HL-60 (cell line): ENCODE measurements at regions not wholly inside any gene's neighbourhood (a gene's known extent, or its start where the extent isn't known, plus 50 kb on each side); places are given as distances from the start of the nearest gene placed in this dataset.
A peak's percentile ranks its signal among the peaks of the same experiment; 100 is the strongest.

Source experiments
- DNase-seq, 2 experiments: peaks; one replicate each; pipeline ENCODE4 v3.0.0-alpha.2; 2010 to 2020; ENCODE audit warnings: low read depth in 1 of 2, low spot score in 1 of 2
- H3K27ac ChIP-seq: fragments of 250-450 bp; sonication (Bioruptor Pico); replicated peaks from 2 replicates; pipeline ENCODE4 v1.5.1; 2020; ENCODE audit warnings: mild to moderate bottlenecking, moderate library complexity
- H3K27me3 ChIP-seq: fragments of 250-450 bp; sonication (Bioruptor Pico); 2 replicates; pipeline ENCODE4 v1.5.1; 2021; ENCODE audit warnings: mild to moderate bottlenecking, moderate library complexity; ENCODE audit not compliant: insufficient read depth, poor library complexity, severe bottlenecking
- H3K4me3 ChIP-seq: replicated peaks from 2 replicates; pipeline ENCODE4 v1.5.1; 2011; ENCODE audit warnings: mild to moderate bottlenecking, control low read depth, low read length; ENCODE audit not compliant: insufficient read depth
- GABPA ChIP-seq: IDR thresholded peaks from 2 replicates; pipeline ENCODE4 v1.6.1; 2012; ENCODE audit warnings: low read depth
- POLR2AphosphoS5 ChIP-seq: IDR thresholded peaks from 2 replicates; pipeline ENCODE4 v1.6.1; 2012; ENCODE audit warnings: low read depth
- SPI1 ChIP-seq: IDR thresholded peaks from 2 replicates; pipeline ENCODE4 v1.6.1; 2012; ENCODE audit warnings: low read depth, mild to moderate bottlenecking, borderline replicate concordance
- TF ChIP-seq, protein P1 (sequence below): IDR thresholded peaks from 2 replicates; pipeline ENCODE4 v1.6.1; 2012; ENCODE audit warnings: low read depth; ENCODE audit not compliant: insufficient replicate concordance
- TF ChIP-seq, protein P2 (sequence below): IDR thresholded peaks from one replicate; pipeline ENCODE4 v1.5.1; 2011; ENCODE audit warnings: low read length, control low read depth, inconsistent platforms; ENCODE audit not compliant: insufficient read depth

DNA sequence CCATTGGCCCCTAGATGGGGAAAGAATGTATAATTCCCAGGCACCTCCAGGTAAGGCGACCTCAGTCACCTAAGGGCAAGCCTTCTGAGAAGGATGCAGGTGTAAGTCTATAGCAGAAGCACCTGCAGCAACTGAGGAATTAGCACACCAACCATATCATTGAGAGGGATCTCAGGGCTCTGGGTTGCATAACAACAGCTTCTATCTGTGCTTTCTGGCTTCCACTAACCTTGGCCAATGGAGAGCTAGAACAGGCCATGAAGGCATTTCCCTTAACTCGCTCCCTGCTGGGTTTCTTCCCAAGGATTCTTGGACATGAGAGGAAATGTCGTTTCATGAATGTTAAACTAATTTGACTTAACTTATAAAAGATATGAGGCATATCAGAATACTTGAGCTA lies 177.8 kb upstream of the GK2 start:
- Histone ChIP-seq H3K27ac (no peak overlapping the region), H3K27me3 (no peaks in the 10 kb centered on the region), H3K4me3 (no peak overlapping the region)
- no peak for DNase-seq
- TF ChIP-seq, protein P1, sequence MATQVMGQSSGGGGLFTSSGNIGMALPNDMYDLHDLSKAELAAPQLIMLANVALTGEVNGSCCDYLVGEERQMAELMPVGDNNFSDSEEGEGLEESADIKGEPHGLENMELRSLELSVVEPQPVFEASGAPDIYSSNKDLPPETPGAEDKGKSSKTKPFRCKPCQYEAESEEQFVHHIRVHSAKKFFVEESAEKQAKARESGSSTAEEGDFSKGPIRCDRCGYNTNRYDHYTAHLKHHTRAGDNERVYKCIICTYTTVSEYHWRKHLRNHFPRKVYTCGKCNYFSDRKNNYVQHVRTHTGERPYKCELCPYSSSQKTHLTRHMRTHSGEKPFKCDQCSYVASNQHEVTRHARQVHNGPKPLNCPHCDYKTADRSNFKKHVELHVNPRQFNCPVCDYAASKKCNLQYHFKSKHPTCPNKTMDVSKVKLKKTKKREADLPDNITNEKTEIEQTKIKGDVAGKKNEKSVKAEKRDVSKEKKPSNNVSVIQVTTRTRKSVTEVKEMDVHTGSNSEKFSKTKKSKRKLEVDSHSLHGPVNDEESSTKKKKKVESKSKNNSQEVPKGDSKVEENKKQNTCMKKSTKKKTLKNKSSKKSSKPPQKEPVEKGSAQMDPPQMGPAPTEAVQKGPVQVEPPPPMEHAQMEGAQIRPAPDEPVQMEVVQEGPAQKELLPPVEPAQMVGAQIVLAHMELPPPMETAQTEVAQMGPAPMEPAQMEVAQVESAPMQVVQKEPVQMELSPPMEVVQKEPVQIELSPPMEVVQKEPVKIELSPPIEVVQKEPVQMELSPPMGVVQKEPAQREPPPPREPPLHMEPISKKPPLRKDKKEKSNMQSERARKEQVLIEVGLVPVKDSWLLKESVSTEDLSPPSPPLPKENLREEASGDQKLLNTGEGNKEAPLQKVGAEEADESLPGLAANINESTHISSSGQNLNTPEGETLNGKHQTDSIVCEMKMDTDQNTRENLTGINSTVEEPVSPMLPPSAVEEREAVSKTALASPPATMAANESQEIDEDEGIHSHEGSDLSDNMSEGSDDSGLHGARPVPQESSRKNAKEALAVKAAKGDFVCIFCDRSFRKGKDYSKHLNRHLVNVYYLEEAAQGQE: no peak
- TF ChIP-seq, protein P2, sequence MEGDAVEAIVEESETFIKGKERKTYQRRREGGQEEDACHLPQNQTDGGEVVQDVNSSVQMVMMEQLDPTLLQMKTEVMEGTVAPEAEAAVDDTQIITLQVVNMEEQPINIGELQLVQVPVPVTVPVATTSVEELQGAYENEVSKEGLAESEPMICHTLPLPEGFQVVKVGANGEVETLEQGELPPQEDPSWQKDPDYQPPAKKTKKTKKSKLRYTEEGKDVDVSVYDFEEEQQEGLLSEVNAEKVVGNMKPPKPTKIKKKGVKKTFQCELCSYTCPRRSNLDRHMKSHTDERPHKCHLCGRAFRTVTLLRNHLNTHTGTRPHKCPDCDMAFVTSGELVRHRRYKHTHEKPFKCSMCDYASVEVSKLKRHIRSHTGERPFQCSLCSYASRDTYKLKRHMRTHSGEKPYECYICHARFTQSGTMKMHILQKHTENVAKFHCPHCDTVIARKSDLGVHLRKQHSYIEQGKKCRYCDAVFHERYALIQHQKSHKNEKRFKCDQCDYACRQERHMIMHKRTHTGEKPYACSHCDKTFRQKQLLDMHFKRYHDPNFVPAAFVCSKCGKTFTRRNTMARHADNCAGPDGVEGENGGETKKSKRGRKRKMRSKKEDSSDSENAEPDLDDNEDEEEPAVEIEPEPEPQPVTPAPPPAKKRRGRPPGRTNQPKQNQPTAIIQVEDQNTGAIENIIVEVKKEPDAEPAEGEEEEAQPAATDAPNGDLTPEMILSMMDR: no peak

DNA sequence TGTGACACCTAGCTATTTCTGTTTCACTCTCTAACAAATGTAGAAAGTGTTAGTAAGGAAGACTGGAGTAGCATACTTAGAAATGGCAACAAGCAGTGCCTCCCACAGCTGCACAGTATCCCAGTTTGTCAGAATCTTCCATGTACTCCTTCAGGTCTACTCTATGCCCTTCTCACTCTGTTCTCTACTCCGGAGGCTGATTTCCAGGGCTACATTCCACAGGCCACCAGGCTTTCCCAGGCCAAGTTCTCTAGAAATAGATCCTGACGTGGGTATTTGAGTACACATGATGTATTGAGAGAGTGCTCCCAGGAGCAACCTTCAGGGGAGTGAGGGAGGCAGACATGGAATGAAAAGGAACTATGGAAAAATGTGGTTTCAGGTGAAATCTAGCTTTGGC lies 177.3 kb upstream of the GK2 start:
- Histone ChIP-seq H3K27me3 (no peaks in the 10 kb centered on the region), H3K27ac (no peak overlapping the region), H3K4me3 (no peak overlapping the region)
- TF ChIP-seq GABPA: no peak
- TF ChIP-seq, protein P1: no peak
- TF ChIP-seq POLR2AphosphoS5: no peak
- no peak for TF ChIP-seq SPI1
- TF ChIP-seq, protein P2: no peak
- no peak for DNase-seq

DNA sequence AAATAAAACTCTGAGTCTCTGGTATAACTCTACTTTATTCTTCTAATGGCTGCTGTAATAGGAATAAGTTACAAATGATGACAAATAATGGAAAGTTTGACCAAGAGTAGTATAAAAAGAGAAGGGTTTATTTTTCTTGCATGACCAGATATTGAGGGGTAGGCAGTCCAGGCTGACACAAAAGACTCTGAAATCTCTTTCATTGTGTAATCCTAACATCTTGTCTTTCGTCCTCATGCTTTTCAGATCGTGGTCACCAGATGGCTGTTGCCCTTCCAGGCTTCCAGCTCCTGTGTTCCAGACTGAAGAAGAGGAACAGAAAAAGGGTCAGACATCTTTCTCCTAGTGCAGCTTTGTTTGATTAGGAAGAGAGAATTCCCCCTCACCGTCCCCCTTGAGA lies 176.9 kb upstream of the GK2 start:
- Histone ChIP-seq H3K4me3 (no peak overlapping the region), H3K27ac (no peak overlapping the region), H3K27me3 (no peaks in the 10 kb centered on the region)
- no peak for TF ChIP-seq SPI1
- no peak for TF ChIP-seq POLR2AphosphoS5
- DNase-seq: peak in 1 of 2 experiments; percentile 14

DNA sequence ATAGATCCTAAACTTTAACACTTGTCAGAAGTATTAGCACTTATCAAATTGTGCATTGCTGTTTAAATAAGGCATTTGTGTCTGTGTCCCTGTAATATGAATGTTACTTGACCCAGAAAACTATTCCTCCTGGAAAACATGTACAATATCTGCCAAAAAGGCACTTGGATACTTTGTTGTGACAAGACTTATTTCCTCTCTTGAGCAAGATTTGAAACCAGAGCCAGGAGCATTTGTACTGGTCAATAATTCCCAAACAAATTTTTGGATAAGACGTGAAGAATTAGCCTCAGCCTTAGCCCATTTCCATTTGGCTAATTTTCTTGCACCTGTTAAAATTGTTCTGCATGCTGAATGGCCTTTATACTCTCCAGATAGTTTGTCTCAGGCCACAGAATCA lies 176.3 kb upstream of the GK2 start:
- Histone ChIP-seq H3K27me3 (no peaks in the 10 kb centered on the region), H3K27ac (no peak overlapping the region), H3K4me3 (no peak overlapping the region)
- TF ChIP-seq GABPA: no peak
- TF ChIP-seq, protein P2: no peak
- TF ChIP-seq, protein P1: no peak
- no peak for TF ChIP-seq POLR2AphosphoS5
- TF ChIP-seq SPI1: no peak
- DNase-seq: no peak
